ENCODE measurements at regions not wholly inside any gene's neighbourhood (a gene's known extent, or its start where the extent isn't known, plus 50 kb on each side); places are given as distances from the start of the nearest gene placed in this dataset.
"Not testable (repeated sequence)": the region's sequence is repeated elsewhere in the genome, so short reads cannot be mapped to it uniquely, and the experiment has no call there.

GRCh38 chr6:112939563-112939962 is 592.4 kb downstream of the RFPL4B start:
- peak; percentile 86 for DNase-seq

DNA sequence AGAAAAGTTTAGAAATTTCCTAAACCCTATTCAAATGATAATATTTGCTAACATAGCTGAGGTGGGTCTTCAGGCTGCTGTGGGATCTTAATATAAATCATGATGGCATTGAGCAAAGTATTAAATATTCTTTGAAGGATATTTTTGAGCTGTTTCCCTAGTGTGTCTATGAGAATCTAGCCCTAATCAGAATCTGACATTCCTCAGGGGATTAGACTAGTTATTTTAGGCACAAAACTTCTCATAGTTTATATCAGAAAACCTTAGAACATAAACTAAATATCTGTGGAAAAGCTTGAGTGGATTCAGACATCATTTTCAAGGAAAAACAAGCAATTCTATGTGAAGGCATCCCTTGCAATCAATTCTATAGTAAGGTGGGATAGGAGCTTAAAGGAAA is 594.5 kb downstream of the RFPL4B start:
- DNase-seq, result no peak

DNA sequence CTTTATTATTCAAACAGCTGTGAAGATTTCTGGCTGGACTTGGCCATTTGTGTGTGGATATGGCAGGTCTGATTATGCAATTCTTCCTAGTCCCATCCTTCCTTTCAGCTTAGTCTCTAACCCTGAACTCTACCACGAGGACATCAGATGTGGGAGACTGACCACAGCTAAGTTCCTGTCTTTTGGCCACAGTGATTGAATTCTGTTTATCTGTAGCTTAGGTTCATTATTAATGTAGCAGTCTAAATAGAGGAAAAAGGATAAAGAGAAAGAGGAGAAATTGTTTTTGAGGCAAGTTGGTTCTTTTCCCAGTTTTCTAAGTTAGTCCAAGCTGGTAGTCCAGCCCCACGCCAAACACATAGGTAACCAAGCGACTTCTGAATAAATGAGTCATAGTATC is 598.9 kb downstream of the RFPL4B start:
- DNase-seq, result no peak

- no peak for DNase-seq
Observed at GRCh38 chr6:112947507-112947906, 600.4 kb downstream of the RFPL4B start.

- DNase-seq, result peak; percentile 77
Observed at GRCh38 chr6:112951829-112952228, 604.7 kb downstream of the RFPL4B start.

- not testable (repeated sequence) for DNase-seq
Observed at GRCh38 chr6:112955743-112956142, 608.6 kb downstream of the RFPL4B start.

DNA sequence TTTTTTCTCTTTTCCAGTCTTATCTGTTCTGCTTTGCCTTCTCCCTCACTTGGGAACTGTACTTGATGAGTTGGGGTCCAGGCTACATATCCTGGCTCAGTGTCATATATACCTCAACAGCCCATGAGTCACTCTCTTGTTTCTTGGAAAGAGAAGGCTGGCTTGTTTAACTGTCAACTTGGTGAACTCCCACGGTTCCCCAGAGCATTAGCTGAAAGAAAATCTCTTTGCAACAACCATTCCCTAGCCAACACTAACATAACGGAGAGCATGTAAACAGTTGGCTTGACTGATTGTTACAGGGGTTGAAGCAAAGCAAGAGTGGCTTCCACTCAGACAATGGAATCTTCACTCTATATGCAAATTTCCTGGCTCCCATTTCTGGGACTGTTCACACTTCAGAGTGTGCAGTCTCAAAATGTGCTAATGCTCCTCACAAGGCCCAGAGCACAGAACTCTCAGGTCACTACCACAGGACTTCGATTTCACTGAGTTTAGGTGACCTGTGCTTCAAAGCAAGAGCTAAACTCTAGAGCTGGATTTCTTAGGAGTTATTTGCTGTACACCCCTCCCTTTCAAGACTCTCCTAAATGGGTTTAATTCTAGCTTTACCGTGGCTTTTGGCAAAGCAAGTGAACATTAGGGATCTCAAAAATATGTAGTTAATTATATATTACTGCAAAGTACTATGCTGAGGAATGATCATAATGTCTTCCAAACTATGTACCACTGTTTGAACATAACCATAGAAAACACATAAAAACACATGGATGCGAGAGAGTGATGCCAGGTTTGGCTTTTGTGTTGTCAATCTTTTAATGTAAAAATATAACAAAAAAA is 609.8 kb downstream of the RFPL4B start:
- DNase-seq, result no peak

GRCh38 chr6:112957536-112957916 is 610.4 kb downstream of the RFPL4B start:
- DNase-seq, result no peak

DNA sequence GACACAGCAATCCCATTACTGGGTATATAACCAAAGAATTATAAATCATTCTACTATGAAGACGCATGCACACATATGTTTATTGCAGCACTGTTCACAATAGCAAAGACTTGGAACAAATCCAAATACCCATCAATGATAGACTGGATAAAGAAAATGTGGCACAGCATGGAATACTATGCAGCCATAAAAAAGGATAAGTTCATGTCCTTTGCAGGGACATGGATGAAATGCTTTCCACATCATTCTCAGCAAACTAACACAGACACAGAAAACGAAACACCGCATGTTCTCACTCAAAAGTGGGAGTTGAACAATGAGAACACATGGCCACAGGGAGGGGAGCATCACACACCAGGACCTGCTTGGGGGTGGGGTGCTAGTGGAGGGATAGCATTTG is 613.0 kb downstream of the RFPL4B start:
- DNase-seq, result not testable (repeated sequence)

DNA sequence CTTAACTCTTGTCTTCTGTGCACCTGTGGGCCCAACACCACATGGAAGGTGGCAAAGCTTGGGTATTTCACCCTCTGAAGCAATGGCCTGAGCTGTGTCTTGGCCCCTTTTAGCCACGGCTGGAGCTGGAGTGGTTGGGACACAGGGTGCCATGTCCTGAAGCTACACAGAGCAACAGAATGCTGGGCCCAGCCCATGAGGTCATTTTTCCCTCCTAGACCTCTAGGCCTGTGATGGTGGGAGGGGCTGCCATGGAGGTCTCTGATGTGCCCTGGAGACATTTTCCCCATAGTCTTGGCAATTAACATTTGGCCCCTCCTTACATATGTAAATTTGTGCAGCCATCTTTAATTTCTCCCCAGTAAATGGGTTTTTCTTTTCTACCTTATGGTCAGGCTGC is 620.8 kb downstream of the RFPL4B start:
- no peak for DNase-seq

DNA sequence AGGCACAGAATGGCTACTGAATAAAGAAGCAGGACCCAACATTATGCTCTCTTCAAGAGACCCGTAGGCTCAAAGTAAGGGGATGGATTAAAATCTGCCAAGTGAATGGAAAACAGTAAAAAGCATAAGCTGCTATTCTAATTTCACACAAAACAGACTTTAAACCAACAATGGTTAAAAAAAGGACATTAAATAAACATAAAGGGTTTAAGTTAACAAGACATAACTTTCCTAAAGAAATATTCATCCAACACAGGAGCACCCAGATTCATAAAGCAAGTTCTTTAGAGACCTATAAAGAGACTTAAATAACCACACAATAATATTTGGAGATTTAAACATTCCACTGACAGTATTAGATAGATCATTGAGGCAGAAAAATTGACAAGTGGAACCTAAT is 624.5 kb downstream of the RFPL4B start:
- DNase-seq, result no peak

GRCh38 chr6:112974931-112975330 is 627.8 kb downstream of the RFPL4B start:
- DNase-seq, result not testable (repeated sequence)

GRCh38 chr6:112976579-112976978 is 629.4 kb downstream of the RFPL4B start:
- not testable (repeated sequence) for DNase-seq

DNA sequence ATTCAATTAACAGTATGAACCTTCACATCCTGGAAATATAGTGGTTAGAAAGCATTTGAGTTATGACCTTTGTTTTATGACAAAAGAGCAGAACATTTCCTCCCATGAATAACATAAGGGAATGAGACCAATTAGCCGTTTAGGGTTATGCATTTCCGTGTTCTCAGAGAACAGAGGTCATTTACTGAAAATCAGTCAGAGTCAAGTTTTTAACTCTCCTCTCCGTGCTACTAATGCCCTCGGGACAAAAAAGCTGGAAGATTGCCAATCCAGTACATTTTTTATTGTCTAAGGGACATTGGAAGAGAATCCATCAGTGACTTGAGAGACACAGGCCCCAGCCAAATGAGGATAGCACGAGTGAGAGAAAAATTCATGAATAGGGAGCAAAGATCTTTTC is 632.7 kb downstream of the RFPL4B start:
- DNase-seq, result peak; percentile 78

DNA sequence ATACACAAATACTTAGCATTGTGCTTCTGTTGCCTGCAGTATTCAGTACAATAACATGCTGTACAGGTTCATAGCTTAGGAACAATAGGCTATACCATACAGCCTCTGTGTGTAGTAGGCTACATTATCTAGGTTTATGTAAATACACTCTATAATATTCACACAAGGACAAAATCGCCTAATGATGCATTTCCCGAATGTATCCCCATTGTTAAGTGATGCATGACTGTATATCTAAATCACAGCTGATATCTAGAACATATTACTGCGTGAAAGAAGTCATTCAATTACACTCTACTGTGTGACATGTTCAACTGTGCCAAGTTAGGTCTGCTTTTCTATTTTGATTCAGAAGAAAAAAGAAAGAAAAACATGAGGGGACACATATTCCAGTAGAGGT is 633.5 kb downstream of the RFPL4B start:
- DNase-seq, result no peak

DNA sequence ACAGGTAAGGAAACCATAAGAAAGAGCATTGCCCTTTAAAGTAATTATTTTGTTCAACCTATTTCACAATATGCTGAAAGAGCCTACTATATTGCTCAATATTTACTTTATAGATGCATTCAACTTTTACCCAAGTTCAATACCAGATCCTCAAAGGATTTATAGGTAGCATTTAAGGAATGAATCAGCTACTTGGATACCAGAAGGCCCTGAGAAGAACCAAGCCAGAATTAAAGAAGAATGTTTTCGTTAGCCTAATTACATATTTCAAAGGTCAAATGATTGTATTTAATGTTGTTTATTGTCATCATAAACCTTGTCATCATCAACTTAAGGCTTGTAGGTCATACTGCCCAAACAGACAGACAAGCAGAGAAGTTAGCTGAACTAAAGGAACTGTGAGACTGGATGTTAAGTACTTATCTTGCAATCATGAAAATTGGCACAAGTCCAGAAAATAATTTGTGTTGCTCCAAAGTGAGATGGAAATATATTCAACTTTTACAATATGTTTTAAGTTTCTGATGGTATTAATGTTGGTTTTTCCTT is 636.7 kb downstream of the RFPL4B start:
- peak; percentile 6 for DNase-seq

GRCh38 chr6:112984899-112985298 is 637.8 kb downstream of the RFPL4B start:
- no peak for DNase-seq

DNA sequence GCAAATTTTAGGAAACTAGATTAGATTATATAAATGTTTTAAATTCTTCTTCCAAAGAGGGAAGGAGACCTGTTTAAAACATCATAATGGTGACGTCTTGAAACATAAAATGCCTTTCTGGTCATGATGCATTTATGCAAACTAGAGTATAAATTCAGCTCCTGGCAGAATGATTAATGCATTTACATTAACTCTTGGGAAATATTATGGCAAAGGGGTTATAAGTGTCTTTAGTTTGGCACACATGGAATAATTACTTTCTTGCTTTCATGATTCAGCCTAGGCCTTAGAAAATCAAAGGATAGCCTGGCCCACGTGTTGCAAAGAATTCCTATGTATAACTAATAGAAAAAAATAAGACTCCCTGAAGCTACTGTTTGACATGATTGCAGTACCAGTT is 639.2 kb downstream of the RFPL4B start:
- no peak for DNase-seq

GRCh38 chr6:112988748-112989147 is 641.6 kb downstream of the RFPL4B start:
- no peak for DNase-seq

DNA sequence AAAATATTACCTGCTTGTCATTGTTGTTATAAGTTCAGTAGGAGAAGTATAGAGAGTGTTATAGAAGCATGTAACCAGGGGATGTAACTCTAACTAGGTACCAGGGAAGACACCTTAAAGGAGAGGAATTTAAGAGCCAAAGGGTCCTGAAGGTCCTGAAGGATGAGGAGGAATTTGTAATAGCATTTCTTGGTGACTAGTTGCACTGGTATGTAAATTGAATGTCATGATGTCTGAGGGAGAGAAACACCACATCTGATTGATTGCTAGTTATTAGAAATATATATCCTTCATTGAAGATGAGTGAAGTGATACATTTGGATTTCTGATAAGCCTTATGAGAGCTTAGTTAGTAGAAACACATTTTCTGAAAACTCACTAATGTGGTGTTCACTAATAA is 643.8 kb downstream of the RFPL4B start:
- no peak for DNase-seq

DNA sequence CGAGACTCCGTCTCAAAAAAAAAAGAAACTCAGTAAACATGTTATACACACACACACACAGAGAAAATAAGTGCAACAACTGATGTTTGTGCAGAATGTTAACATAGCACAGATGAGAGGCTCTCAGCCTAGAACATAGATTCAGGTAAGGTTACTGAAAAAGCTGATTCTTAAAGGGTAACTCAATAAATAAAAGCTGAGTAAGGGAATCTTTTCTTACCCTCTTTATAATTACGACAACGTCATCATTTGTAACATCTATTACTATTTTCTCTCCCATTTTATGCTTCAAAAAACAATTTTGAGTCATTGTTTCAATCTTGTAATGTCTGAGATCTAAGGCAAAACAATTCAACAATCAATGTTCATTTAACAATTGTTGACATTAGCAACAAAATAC is 644.8 kb downstream of the RFPL4B start:
- DNase-seq, result no peak

- no peak for DNase-seq
Observed at GRCh38 chr6:112997421-112998085, 650.4 kb downstream of the RFPL4B start.

DNA sequence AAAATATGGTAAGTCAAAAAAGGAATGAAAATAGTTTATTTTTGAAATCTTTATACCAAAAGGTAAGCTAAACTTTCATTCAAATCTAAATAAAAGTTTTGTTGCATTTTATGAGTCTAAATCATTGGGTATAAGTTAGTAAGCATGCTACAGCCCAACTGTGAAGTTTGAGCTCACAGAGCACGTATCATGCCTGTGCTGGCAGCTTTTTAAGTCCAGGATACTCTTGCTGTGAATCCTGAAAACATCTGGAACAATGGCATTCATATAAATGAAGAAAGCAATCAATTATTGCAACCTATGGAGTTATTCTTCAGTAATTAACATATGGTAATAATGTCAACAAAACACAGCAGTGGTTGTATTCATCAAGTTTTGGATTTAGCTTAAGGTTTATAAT is 656.9 kb downstream of the RFPL4B start:
- no peak for DNase-seq

All from NCI-H69 (cell line).